HL-60 (cell line): ENCODE measurements at regions not wholly inside any gene's neighbourhood (a gene's known extent, or its start where the extent isn't known, plus 50 kb on each side); places are given as distances from the start of the nearest gene placed in this dataset.

Source experiments
- CTCF ChIP-seq: IDR thresholded peaks from one replicate; pipeline ENCODE4 v1.5.1; 2011; ENCODE audit warnings: low read length, control low read depth, inconsistent platforms; ENCODE audit not compliant: insufficient read depth
- GABPA ChIP-seq: IDR thresholded peaks from 2 replicates; pipeline ENCODE4 v1.6.1; 2012; ENCODE audit warnings: low read depth
- POLR2AphosphoS5 ChIP-seq: IDR thresholded peaks from 2 replicates; pipeline ENCODE4 v1.6.1; 2012; ENCODE audit warnings: low read depth
- REST ChIP-seq: IDR thresholded peaks from 2 replicates; pipeline ENCODE4 v1.6.1; 2012; ENCODE audit warnings: low read depth; ENCODE audit not compliant: insufficient replicate concordance
- SPI1 ChIP-seq: IDR thresholded peaks from 2 replicates; pipeline ENCODE4 v1.6.1; 2012; ENCODE audit warnings: low read depth, mild to moderate bottlenecking, borderline replicate concordance

DNA sequence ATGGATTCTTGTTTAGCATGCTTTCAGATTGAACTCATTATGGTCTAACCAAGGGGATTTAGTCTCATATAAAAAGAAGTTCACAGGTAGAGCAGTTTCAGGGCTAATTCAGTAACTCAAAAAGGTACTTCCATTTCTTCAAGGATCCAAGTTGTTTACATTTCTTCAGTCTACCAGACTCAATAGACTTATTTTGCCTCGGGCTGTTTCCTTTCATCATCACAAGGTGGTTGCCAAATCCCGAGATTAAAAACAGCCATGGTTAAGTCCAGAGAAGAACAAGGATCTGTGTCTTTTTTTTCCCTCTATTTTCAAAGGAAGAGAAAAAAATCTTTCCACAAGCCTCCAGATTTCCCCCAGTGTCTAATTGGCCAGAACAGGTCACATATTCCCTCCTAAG lies 69.8 kb upstream of the SNX9 start:
- TF ChIP-seq CTCF (no peak), GABPA (no peak), POLR2AphosphoS5 (no peak), REST (no peak), SPI1 (no peak)
